ENCODE measurements at regions not wholly inside any gene's neighbourhood (a gene's known extent, or its start where the extent isn't known, plus 50 kb on each side); places are given as distances from the start of the nearest gene placed in this dataset.

GRCh38 chr5:169472544-169472943 lies 111.0 kb upstream of the SPDL1 start (continued):
- TF ChIP-seq KDM4A (IDR thresholded peaks at IDR 0.05; ENCODE audit: low read depth, low read length, severe bottlenecking) (no peak), RFX5 (IDR thresholded peaks at IDR 0.05; ENCODE audit: borderline replicate concordance, low read depth, low read length) (no peak), POU5F1 (IDR thresholded peaks at IDR 0.05; ENCODE audit: low read depth, low read length) (no peak), JUND (IDR thresholded peaks at IDR 0.05; ENCODE audit: low read length) (no peak), CHD1 (IDR thresholded peaks at IDR 0.05; ENCODE audit: low read depth, low read length) (no peak), RAD21 (IDR thresholded peaks at IDR 0.05 in 1 of 2, conservative IDR thresholded peaks at IDR 0.05 in 1 of 2; ENCODE audit: low read depth in 2 of 2, low read length in 2 of 2) (no peak), BACH1 (IDR thresholded peaks at IDR 0.05; ENCODE audit: low read length) (no peak), EZH2 (IDR thresholded peaks at IDR 0.05; ENCODE audit: low read depth, low read length, severe bottlenecking) (no peak)

Data from H1 (cell line).